ENCODE measurements at regions not wholly inside any gene's neighbourhood (a gene's known extent, or its start where the extent isn't known, plus 50 kb on each side); places are given as distances from the start of the nearest gene placed in this dataset.

DNA sequence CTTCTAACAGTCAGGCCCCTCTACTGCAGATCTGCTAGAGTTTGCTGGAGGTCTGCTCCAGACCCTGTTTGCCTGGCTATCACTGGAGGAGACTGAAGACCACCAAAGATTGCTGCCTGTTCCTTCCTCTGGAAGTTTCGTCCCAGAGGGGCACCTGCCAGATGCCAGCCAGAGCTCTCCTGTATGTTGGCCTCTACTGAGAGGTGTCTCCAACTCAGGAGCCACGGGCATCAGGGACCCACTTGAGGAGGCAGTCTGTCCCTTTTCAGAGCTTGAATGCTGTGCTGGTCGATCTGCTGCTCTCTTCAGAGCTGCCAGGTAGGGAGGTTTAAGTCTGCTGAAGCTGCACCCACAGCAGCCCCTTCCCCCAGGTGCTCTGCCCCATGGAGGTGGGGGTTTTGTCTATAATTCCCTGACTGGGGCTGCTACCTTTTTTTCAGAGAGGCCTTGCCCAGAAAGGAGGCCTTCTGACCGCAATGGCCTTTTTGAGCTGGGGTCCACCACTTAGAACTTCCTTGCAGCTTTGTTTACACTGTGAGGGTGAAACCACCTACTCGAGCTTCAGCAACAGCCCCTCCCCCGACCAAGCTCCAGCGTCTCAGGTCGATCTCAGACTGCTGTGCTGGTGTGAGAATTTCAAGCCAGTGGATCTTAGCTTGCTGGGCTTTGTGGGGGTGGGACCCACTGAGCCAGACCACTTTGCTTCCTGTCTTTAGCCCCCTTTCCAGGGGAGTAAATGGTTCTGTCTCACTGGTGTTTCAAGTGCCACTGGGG is 566.0 kb downstream of the NR4A2 start:
- H3K36me3 ChIP-seq = no peaks in the 10 kb centered on the region
- DNase-seq = no peak

DNA sequence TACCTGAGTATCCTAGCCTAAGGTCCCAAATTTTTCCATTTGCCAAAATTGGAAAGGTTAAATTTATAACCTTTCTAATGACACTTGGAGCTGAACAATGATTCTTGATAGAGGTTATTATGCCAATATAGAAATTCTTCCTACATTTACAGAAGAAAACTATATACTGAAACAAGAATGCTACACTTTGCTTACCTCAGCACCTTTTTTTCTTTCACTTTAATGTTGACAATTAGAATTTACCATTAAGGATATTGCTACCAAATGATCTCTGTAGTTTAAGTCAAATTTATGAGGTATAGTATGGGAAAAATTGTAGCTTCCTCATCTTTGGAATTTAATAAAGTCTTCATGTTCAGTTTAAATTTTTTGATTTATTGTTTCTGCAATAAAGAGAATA is 577.0 kb downstream of the NR4A2 start:
- DNase-seq = no peak
- H3K9ac ChIP-seq (ENCODE audit: low read depth in 2 of 2, low read length in 2 of 2) = no peak overlapping the region
- H3K9me3 ChIP-seq = no peaks in the 10 kb centered on the region
- no peak overlapping the region for H3K4me3 ChIP-seq
- intact Hi-C loops (cut with DNase I) = no loop called here
- no peaks in the 10 kb centered on the region for H3K27me3 ChIP-seq
- H3K27ac ChIP-seq = no peak overlapping the region
- no peaks in the 10 kb centered on the region for H3K4me1 ChIP-seq
- TF ChIP-seq CTCF (IDR thresholded peaks at IDR 0.05) = no peak
- no peaks in the 10 kb centered on the region for H3K36me3 ChIP-seq

More for the DNA sequence above, 566.0 kb downstream of the NR4A2 start:
- Histone ChIP-seq H3K4me1 (no peaks in the 10 kb centered on the region), H3K27ac (no peak overlapping the region), H3K9ac (ENCODE audit: low read depth in 2 of 2, low read length in 2 of 2) (no peak overlapping the region), H3K4me3 (no peak overlapping the region), H3K27me3 (no peaks in the 10 kb centered on the region), H3K9me3 (no peaks in the 10 kb centered on the region)
- intact Hi-C loops (cut with DNase I) = no loop called here
- TF ChIP-seq CTCF (IDR thresholded peaks at IDR 0.05) = no peak

- H3K4me3 ChIP-seq = no peak overlapping the region
- no peak overlapping the region for H3K27ac ChIP-seq
- no peak overlapping the region for H3K9ac ChIP-seq (ENCODE audit: low read depth in 2 of 2, low read length in 2 of 2)
- TF ChIP-seq CTCF (IDR thresholded peaks at IDR 0.05) = no peak
- H3K36me3 ChIP-seq = no peaks in the 10 kb centered on the region
- H3K27me3 ChIP-seq = no peaks in the 10 kb centered on the region
- no peaks in the 10 kb centered on the region for H3K4me1 ChIP-seq
- intact Hi-C loops (cut with DNase I) = no loop called here
- H3K9me3 ChIP-seq = no peaks in the 10 kb centered on the region
- DNase-seq = no peak
These were observed 584.4 kb downstream of the NR4A2 start for GRCh38 chr2:155748131-155748530.

DNA sequence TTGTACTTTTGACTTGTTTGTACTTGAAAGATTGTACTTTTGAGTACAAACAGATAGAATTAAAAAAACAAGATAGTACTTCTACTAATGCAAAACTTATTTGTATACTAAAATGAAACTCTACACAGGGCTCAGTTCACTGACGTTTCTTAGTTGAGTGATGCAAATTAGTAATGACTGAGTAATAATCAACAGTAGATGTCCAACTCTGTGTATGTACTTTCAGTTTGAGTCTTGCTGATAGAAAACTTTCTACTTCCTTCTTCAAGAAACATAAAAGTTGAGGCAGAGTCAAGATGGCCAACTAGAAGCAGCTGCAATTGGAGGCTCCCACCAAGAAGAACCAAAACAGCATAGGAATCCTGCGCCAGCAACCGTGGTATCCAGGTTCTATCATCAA is 585.0 kb downstream of the NR4A2 start:
- no peak for DNase-seq
- H3K4me3 ChIP-seq = no peak overlapping the region
- H3K27ac ChIP-seq = no peak overlapping the region
- no peak for TF ChIP-seq CTCF (IDR thresholded peaks at IDR 0.05)
- intact Hi-C loops (cut with DNase I) = no loop called here
- H3K27me3 ChIP-seq = no peaks in the 10 kb centered on the region
- H3K36me3 ChIP-seq = no peaks in the 10 kb centered on the region
- no peaks in the 10 kb centered on the region for H3K9me3 ChIP-seq
- H3K4me1 ChIP-seq = no peaks in the 10 kb centered on the region
- H3K9ac ChIP-seq (ENCODE audit: low read depth in 2 of 2, low read length in 2 of 2) = no peak overlapping the region

DNA sequence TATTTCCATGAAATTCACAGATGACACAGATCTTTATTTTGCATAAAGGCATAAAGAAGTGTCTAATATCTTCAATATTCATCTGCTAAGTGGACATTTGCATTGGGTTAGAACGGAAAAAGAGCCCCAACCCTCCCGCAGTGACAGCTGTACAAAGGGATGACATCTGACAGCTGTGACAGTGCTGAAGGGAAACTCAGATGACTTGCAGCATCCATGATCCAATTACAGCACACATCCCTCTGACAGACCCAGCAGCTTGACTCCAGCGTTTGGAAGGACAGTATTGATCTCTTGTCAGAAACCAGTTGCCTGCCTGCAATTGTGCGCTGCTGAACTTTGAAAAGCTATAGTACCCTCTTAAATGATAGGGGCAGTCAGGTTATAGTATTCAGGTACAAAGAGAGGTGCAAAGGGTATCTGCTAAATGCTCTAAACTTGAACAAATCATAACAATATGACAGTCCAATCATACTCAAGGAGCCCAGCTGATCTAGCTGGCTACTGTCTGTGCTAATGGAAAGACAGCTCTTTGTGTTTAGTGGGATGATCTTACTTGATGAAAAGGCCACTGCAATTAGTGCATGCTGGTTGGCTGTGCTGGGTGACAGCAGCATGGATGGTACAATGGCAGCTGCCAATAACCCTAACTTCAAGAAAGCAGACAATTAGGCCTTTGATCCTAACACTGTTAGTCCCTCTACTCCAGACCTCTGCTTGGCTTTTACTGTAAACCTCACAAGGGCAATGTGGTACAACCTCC is 599.2 kb downstream of the NR4A2 start:
- no peaks in the 10 kb centered on the region for H3K9me3 ChIP-seq
- H3K4me1 ChIP-seq = no peaks in the 10 kb centered on the region
- no peak overlapping the region for H3K27ac ChIP-seq
- no peak for DNase-seq
- no peaks in the 10 kb centered on the region for H3K36me3 ChIP-seq
- no peaks in the 10 kb centered on the region for H3K27me3 ChIP-seq
- no peak overlapping the region for H3K4me3 ChIP-seq
- no peak overlapping the region for H3K9ac ChIP-seq (ENCODE audit: low read depth in 2 of 2, low read length in 2 of 2)
- no peak for TF ChIP-seq CTCF (IDR thresholded peaks at IDR 0.05)
- intact Hi-C loops (cut with DNase I) = no loop called here
